Suprapubic skin (tissue), 4 donors: ENCODE measurements at regions not wholly inside any gene's neighbourhood (a gene's known extent, or its start where the extent isn't known, plus 50 kb on each side); places are given as distances from the start of the nearest gene placed in this dataset.

Experiments
- DNase-seq, 2 donors: peaks; one replicate each; pipeline ENCODE4 v3.0.0-alpha.2; 2019; ENCODE audit warnings: low spot score in 2 of 2
- H3K27ac ChIP-seq: fragments of 200-600 bp; sonication (generic); one replicate; pipeline ENCODE4 v1.5.1; 2019
- H3K27me3 ChIP-seq: fragments of 200-600 bp; sonication (generic); one replicate; pipeline ENCODE4 v1.5.1; 2019
- H3K36me3 ChIP-seq: fragments of 200-600 bp; sonication (generic); one replicate; pipeline ENCODE4 v1.5.1; 2019
- H3K4me1 ChIP-seq: fragments of 200-600 bp; sonication (generic); one replicate; pipeline ENCODE4 v1.5.1; 2019
- H3K4me3 ChIP-seq: fragments of 200-600 bp; sonication (generic); one replicate; pipeline ENCODE4 v1.5.1; 2019; ENCODE audit warnings: mild to moderate bottlenecking
- H3K9me3 ChIP-seq: fragments of 200-600 bp; sonication (generic); one replicate; pipeline ENCODE4 v1.5.1; 2019
- EP300 ChIP-seq: sonication (generic); formaldehyde crosslinking; IDR thresholded peaks from one replicate; pipeline ENCODE4 v1.6.1; 2017; ENCODE audit warnings: antibody characterized with exemption
- POLR2A ChIP-seq, 2 donors: fragments of 450-650 bp; IDR thresholded peaks; one replicate each; pipeline ENCODE4 v1.6.1; 2017; ENCODE audit warnings: antibody characterized with exemption in 2 of 2, mild to moderate bottlenecking in 2 of 2, moderate library complexity in 2 of 2
- POLR2AphosphoS5 ChIP-seq, 3 donors: sonication (generic); formaldehyde crosslinking; IDR thresholded peaks; one replicate each; pipeline ENCODE4 v1.6.1; 2017; ENCODE audit warnings: antibody characterized with exemption in 3 of 3
- WGBS: methylation state at CpG from one replicate; pipeline ENCODE4 v1.1.5; 2018; 5-methylcytosine and 5-hydroxymethylcytosine counted together
- TF ChIP-seq, protein P1 (sequence below), 2 donors: fragments of 200-600 bp in 1 of 2; fragments of 450-650 bp in 1 of 2; sonication (generic) in 1 of 2; IDR thresholded peaks; one replicate each; pipeline ENCODE4 v1.5.1; 2016 to 2019; ENCODE audit warnings: antibody characterized with exemption in 2 of 2, mild to moderate bottlenecking in 1 of 2, moderate library complexity in 1 of 2

DNA sequence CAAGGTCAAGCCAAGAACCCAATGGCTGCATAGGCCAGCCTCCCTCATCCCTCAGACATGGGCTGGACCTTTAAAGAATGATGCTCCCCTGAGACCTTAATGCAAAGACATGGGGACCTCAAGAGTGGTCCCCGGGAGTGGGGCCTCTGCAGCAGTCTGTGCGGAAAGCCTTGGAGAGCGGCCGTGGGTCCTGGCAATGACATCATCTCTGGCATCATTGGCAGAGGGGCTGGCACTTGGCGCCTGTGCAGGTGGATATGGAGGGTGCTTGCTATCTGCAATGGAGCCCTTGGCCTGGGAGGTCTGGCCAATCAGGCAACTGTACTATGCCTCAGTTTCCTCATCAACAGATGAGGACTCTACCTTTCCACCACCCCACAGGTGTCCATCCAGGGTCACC is 365.5 kb upstream of the MKI67 start:
- Histone ChIP-seq H3K27ac (no peak overlapping the region), H3K9me3 (no peaks in the 10 kb centered on the region), H3K4me3 (no peak overlapping the region), H3K36me3 (no peaks in the 10 kb centered on the region), H3K27me3 (peaks cover 3% of the 10 kb centered on the region), H3K4me1 (no peaks in the 10 kb centered on the region)
- no peak for DNase-seq
- WGBS = no CpG with 5 or more reads among the region's 5 CpGs
- TF ChIP-seq, protein P1, sequence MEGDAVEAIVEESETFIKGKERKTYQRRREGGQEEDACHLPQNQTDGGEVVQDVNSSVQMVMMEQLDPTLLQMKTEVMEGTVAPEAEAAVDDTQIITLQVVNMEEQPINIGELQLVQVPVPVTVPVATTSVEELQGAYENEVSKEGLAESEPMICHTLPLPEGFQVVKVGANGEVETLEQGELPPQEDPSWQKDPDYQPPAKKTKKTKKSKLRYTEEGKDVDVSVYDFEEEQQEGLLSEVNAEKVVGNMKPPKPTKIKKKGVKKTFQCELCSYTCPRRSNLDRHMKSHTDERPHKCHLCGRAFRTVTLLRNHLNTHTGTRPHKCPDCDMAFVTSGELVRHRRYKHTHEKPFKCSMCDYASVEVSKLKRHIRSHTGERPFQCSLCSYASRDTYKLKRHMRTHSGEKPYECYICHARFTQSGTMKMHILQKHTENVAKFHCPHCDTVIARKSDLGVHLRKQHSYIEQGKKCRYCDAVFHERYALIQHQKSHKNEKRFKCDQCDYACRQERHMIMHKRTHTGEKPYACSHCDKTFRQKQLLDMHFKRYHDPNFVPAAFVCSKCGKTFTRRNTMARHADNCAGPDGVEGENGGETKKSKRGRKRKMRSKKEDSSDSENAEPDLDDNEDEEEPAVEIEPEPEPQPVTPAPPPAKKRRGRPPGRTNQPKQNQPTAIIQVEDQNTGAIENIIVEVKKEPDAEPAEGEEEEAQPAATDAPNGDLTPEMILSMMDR (IDR thresholded peaks at IDR 0.05) = no peak
- TF ChIP-seq POLR2AphosphoS5 (IDR thresholded peaks at IDR 0.05) (no peak), EP300 (no peak), POLR2A (IDR thresholded peaks at IDR 0.05) (no peak)

DNA sequence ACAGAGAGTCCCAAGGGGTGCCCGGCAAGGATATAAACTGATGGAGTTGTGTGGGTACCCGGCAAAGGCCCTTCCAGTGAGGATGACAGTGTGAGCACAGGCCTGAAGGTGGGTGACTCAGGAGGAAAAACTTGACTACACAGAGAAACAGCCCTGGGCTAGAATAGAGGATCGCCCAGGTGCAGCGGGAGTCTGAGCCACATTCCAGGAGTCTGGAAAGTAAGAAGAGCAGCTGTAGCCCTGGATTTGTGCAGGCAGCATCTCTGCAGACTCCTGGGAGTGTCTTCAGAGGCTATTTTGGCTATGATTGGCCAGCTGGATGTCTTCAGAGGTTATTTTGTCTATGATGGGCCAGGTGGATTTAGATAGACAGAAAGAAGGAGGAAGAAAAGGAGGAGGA is 367.6 kb upstream of the MKI67 start:
- TF ChIP-seq, protein P1 (IDR thresholded peaks at IDR 0.05) = no peak
- no peak for TF ChIP-seq POLR2A (IDR thresholded peaks at IDR 0.05)
- TF ChIP-seq POLR2AphosphoS5 (IDR thresholded peaks at IDR 0.05) = no peak
- TF ChIP-seq EP300 = no peak
- no peak overlapping the region for H3K4me3 ChIP-seq
- H3K36me3 ChIP-seq = no peaks in the 10 kb centered on the region
- peaks cover 3% of the 10 kb centered on the region for H3K27me3 ChIP-seq
- no peaks in the 10 kb centered on the region for H3K4me1 ChIP-seq
- 62% methylated on average over 4 of the region's 4 CpGs for WGBS
- H3K9me3 ChIP-seq = no peaks in the 10 kb centered on the region
- H3K27ac ChIP-seq = no peak overlapping the region
- DNase-seq = no peak

DNA sequence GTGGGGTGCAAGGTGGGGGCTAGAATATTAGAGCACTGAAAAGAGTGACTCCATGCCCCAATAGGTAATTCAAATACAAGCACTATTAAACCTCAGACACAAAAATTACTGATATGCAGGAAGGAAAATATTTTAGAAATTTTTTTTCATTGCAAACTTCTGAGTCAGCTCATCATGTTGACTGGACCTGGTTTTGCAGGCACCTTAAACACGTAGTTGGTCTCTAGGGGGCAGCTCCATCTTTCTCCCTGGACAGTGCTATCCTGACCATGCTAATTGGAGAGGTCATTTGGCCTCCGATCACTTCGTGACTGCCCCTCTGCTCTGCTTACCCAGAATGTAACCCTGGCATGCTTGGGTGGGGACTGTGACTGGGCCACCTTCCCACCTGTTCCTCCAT is 368.4 kb upstream of the MKI67 start:
- no peak for DNase-seq
- no peak for TF ChIP-seq EP300
- no peak overlapping the region for H3K4me3 ChIP-seq
- WGBS = 91% methylated on average over 3 of the region's 3 CpGs
- H3K27me3 ChIP-seq = peaks cover 3% of the 10 kb centered on the region
- H3K27ac ChIP-seq = no peak overlapping the region
- no peaks in the 10 kb centered on the region for H3K9me3 ChIP-seq
- H3K36me3 ChIP-seq = no peaks in the 10 kb centered on the region
- H3K4me1 ChIP-seq = no peaks in the 10 kb centered on the region

DNA sequence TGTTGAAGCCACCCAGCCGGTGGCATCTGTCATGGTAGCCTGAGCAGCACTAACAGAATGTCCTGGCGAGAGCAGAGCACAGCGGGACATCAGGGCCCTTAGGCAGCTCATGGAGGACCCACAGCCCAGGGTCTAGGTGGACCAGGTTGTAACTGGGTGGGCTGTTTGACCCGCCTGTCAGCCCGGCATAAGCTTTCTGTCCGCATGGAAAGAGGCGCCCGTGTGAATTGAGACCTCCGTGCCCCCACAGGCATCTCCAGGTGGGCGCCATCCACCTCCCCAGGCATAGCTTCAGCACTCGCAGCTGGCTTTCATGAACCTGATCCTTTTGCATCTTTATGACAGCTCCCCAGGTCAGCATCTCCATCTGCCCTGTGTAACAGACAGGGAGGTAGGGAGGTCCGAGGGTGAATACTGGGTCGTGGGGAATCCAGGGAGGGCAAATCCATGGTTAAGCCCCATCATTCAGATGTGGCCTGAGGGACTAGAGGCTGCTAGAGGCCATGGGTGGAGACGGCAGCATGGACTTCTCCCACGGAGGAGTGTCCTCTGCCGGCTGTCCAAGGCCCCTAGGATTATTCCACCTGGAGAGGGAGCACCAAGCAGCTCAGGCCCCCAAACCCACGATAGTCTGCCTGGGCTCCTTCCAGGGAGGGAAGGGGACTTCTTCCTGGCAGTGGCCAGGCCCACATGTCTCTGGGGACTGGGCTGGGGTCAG is 371.6 kb upstream of the MKI67 start:
- no peaks in the 10 kb centered on the region for H3K27me3 ChIP-seq
- no peaks in the 10 kb centered on the region for H3K36me3 ChIP-seq
- no peak for TF ChIP-seq POLR2AphosphoS5 (IDR thresholded peaks at IDR 0.05)
- TF ChIP-seq, protein P1 (IDR thresholded peaks at IDR 0.05) = no peak
- TF ChIP-seq EP300 = no peak
- TF ChIP-seq POLR2A (IDR thresholded peaks at IDR 0.05) = no peak
- DNase-seq = no peak
- H3K27ac ChIP-seq = no peak overlapping the region
- 93% methylated on average over 14 of the region's 17 CpGs for WGBS
- H3K4me1 ChIP-seq = no peaks in the 10 kb centered on the region
- no peaks in the 10 kb centered on the region for H3K9me3 ChIP-seq
- no peak overlapping the region for H3K4me3 ChIP-seq

DNA sequence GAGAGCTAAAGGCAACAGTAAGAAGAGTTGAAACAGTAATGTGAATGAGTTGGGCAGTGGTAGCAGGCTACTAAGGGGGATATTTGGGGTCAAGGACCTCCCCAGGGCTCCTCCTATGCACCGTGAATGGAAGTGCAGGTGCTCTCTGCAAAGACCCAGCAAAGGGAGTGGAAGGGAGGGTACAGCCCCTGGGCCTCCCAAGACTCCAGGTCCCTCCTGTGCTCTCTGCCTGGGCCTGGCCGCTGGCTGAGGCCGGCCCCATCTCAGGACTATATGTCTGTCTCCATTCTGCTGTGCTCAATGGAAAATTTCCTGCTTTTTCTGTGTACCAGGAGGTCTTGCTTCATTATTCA is 372.1 kb upstream of the MKI67 start:
- Histone ChIP-seq H3K9me3 (no peaks in the 10 kb centered on the region), H3K4me3 (no peak overlapping the region), H3K27ac (no peak overlapping the region), H3K27me3 (no peaks in the 10 kb centered on the region), H3K4me1 (no peaks in the 10 kb centered on the region), H3K36me3 (no peaks in the 10 kb centered on the region)
- WGBS = 86% methylated on average over 3 of the region's 3 CpGs
- DNase-seq = no peak
- TF ChIP-seq POLR2A (IDR thresholded peaks at IDR 0.05) (no peak), EP300 (no peak), POLR2AphosphoS5 (IDR thresholded peaks at IDR 0.05) (no peak)
- TF ChIP-seq, protein P1 (IDR thresholded peaks at IDR 0.05) = no peak

DNA sequence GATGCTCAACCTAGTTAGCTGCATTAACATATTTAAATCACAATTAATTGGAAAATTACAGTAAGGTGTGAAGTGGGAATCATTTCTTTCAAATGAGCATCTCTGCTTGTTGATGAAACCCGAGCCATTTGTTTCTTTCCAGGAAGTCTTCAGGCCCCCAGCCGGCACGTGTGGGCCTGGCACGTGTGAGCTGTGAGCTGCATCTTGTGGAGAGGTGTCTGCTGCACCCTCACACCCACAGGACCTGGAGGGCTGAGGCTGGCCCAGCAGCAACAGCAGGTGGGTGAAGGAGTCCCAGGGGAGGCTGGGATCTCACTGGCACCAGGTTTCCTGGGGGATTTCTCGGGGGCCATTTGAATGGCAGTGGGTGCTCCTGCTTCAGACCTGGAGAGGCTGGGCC is 372.5 kb upstream of the MKI67 start:
- Histone ChIP-seq H3K27me3 (no peaks in the 10 kb centered on the region), H3K9me3 (no peaks in the 10 kb centered on the region), H3K4me1 (no peaks in the 10 kb centered on the region), H3K27ac (no peak overlapping the region), H3K4me3 (no peak overlapping the region), H3K36me3 (no peaks in the 10 kb centered on the region)
- WGBS = 80% methylated on average over 3 of the region's 5 CpGs
- DNase-seq = no peak
- TF ChIP-seq EP300 = no peak
- TF ChIP-seq, protein P1 (IDR thresholded peaks at IDR 0.05) = no peak
- no peak for TF ChIP-seq POLR2A (IDR thresholded peaks at IDR 0.05)
- no peak for TF ChIP-seq POLR2AphosphoS5 (IDR thresholded peaks at IDR 0.05)
